GM19239 (cell line): ENCODE measurements at regions not wholly inside any gene's neighbourhood (a gene's known extent, or its start where the extent isn't known, plus 50 kb on each side); places are given as distances from the start of the nearest gene placed in this dataset.

Experiments
- DNase-seq: peaks from one replicate; pipeline ENCODE4 v3.0.0; 2011; ENCODE audit warnings: low spot score; ENCODE audit not compliant: insufficient read length
- FAIRE-seq: peaks from 2 replicates; lab custom pipeline; 2011; peaks lifted over from hg19 to GRCh38; lab: Jason Lieb, UNC

DNA sequence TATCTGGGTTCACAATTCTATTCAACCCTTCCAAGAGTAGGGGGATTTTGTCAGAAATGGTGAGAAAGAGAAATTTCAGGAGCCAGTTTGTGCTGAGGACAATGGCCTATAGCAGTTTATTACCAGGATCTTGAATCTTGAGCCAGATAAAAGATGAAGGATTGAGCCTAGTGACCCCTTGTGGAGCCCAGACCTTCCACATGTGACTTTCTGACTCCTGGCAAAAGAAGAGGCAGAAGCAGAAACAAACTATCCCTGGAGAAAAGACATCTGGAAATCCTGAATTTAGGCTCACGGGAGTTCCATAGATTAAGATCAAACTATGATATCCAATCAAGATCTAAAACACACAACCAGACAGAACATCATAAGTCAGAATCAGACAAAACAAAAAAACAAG is 60.9 kb upstream of the CHRM2 start:
- no peak for DNase-seq
- no peak for FAIRE-seq

DNA sequence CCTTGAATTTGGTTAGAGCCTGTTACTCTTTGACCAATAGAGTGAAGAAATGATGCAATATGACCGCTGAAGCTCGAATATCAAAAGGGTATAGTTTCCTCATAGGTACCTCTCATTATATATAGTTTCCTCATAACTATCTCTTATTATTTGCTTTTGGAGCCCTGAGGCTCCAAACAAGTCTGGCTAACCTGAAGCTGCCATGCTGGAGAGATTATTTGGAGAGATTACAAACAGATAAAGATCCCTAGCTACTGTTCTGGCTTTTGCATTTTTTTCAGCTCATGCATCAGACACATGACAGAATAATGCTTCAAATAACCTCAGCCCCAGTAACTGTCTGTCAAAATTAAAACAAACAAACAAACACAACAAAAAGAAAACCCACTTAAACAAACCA is 65.4 kb upstream of the CHRM2 start:
- FAIRE-seq (no peak), DNase-seq (no peak)

DNA sequence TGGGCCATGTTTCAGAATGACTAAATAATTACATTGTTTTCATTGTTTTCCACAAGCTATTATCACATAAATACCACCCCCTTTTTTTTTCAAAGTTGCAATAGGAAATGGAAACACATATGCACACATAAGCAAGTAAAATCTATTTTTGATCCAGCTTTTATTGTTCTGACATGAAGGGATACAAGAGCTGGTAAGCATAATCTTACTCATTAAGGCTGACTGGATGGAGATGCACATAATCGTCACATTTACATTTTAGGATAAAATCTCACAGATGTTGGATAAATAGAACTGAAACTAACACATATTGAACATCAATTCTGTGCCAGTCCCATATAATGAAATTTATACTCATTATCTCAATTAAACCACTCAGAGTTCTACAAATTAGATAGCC is 84.5 kb upstream of the CHRM2 start:
- no peak for FAIRE-seq
- DNase-seq, result no peak

DNA sequence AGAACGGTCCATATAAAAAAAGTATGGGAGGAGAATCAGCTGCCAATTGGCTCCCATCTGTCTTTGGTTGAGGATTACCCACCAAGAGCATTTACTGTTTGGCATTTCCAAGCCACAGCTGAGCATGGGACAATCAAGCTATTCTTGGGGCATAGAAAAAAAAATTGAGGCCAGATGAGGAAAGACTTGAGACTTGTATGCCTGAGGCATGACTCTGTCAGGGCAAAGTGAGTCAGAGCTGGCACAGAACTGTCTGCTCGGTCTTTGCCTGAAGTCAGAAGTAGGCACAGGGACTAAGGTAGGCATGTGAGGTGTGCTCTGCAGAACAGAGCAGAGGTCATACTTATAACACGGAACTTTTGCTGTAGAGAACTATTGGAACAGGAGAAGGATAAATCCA is 126.5 kb upstream of the CHRM2 start:
- DNase-seq, result no peak
- no peak for FAIRE-seq

DNA sequence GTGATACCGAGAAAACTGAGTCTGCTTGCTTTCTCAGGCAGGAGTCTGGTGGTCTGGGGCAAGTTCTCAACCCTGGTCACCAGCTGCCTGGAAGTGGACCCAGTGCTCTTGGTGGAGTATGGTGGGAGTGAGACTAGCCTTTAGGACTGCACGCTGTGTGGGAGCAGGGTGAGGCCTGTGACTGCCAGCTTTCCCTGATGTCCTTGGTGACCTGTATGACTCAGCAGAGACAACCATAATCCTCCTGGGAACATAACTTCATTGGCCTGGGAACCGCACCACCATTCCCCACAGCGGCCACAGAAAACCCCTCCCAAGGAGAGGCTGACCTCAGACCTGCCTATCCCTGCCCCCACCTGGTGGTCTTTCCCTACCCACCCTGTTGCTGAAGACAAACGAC is 139.5 kb upstream of the CHRM2 start:
- FAIRE-seq, result no peak
- no peak for DNase-seq

DNA sequence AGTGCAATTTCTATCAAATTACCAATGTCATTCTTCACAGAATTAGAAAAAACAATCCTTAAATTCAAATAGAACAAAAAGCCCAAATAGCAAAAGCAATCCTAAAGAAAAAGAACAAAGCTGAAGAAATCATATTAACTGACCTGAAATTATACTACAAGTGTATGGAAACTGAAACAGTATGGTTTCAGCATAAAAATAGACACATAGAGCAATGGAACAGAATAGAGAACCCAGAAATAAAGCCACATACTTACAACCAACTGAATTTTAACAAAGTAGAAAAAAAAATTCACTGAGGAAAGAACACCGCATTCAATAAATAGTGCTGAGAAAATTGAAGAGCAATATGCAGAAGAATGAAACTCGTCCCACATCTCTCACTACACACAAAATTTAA is 142.0 kb upstream of the CHRM2 start:
- DNase-seq, result no peak
- FAIRE-seq, result no peak

DNA sequence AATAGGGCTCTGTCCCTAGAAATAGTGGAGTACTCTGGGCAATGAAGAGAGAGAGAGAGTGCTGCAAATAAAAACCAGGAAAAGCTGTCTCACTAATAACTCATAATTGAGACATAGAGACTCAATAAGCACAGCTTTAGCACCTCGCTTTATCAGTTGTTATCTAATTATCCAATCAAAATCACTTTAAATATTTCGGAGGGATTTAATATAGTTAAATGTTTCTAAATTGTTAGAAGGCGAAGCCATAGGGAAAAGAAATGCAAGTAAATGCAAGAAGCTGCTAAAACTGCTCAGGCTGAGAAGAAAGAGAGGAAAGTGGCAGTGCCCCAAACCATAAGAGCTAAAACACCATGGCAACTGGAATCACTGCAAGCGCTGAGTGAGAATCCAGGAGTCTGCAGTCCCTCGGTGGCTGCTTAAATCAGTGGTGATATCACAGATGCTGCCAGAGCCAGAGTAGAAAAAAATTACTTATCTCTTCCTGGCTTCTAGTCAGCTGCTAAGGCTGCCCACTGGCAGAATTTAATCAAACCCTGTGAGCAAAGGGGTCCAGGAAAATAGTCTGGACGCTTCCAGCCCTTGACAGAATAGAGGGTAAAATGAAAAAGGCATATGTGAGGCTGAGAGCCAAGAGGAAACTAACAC is 150.4 kb upstream of the CHRM2 start:
- FAIRE-seq (no peak), DNase-seq (no peak)

DNA sequence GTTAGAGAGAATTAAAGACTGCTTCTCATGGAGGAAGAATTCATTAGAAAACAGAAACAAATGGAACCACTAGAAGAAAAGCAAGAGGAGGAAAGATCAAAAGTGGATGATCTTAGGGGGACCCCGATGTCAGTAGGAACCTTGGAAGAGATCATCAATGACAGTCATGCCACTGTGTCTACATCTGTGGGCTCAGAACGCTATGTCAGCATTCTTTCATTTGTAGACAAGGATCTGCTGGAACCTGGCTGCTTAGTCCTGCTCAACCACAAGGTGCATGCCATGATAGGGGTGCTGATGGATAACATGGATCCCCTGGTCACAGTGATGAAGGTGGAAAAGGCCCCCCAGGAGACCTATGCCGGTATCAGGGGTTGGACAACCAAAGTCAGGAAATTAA is 154.4 kb upstream of the CHRM2 start:
- no peak for DNase-seq

DNA sequence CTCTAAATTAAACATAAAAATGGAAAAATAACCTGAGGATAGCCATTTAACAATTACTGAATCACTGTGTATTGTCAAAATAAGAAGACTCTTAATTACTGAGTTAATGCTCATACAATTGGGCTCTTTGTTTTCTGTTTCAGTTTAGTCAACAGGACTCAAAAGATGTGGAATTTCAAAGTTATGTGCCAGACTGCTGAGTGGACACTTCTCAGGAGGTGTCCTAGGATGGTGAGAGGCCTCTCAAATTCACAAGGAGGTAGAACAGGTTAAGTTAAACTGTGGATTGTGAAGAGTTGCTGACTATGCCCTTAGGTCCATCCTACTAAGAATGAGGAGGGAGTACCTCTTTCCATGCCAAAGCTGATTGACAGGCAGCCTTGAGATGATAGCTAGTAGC is 157.7 kb upstream of the CHRM2 start:
- no peak for DNase-seq
- no peak for FAIRE-seq

More for the DNA sequence above, 154.4 kb upstream of the CHRM2 start:
- no peak for FAIRE-seq

DNA sequence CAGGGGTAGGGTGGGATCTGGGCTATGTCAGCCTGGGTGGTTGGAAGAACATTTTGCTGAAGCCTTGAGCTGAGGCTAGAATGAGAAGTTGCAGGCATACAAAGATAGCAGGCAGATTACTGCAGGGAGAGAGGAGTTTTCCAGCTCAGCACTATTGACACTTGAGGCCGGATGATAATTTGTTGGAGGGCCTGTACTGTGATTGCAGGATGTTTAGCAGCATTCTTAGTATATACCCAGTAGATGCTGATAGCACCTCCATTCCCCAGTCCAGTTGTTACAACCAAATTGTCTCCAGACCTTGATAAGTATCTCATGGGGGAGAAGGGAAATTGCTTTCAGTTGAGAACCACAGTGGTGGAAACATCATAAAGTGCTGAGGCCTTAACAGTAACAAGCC is 158.6 kb upstream of the CHRM2 start:
- FAIRE-seq (no peak), DNase-seq (no peak)

DNA sequence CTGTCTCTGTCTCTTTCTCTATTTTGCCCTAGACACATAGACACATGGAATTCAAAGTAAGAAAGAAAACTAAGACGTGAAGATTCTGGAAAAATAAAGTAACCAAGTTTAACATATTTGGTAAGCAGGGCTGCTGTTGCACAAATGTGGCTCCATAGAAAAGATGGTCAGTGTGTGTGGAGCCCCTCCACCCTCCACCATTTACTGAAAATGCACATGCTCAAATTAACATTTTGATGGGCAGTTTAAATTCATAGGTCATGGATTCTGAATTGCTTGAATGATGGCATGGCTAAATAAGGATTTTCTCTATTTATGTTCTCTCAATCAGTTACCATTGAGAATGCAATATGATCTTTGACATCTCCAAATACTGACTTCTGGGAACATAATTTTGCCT is 165.5 kb upstream of the CHRM2 start:
- FAIRE-seq, result no peak
- no peak for DNase-seq

DNA sequence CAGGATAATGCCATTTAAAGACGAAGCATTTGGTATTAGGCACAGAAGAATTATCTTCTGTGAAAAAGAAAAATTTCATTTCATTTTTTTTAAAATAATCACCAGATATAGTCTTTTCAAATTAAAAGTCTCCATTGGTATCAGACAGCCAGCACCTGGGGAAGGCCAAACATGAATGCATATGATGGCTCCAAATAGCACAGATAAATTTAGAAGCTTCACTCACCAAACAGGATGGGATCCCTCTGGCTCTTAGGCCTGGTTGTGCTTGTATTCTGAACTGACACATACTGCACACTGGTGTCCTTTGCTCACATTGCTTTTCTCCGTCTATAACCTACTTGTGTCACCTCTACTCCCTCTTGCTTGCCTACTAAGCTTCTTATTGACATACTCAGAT is 169.5 kb upstream of the CHRM2 start:
- no peak for FAIRE-seq
- no peak for DNase-seq

DNA sequence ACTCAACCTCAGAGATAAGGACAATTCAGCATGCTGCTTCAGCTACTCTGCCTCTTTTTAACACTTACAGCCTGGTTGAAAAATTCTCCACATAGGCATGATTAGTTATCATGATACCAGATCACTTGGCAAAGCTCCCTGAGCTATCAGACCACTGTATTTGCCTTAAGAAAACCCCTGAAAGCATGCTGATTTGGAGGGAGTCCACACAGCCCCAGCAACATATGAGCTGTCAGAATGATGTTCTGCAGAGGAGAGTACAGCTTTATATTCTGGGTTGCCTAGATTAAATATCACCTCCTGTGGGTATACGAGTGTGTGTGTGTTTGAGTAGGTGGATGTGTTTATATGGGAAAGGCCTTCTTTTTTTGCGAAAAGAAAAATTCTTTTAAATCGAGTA is 170.2 kb upstream of the CHRM2 start:
- no peak for DNase-seq
- FAIRE-seq, result no peak

DNA sequence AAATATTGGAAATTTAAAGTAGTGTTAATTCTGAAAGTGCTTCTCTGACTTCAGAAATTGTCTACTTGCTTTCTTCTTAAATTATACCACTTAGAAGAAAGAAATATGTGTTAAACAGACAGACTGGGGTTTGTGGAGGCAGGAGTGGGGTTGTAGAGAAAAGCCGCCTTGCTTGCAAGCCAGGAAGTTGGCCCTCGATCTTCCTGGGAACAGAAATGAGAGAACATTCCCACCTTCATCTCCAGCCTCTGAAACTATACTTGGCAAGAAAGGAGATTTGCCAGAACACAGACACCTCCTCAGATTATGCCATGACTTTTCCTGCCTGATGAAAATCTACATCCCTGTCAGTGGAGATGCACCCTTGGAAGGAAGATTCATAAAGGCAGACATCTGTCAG is 171.2 kb upstream of the CHRM2 start:
- DNase-seq, result no peak
- no peak for FAIRE-seq

DNA sequence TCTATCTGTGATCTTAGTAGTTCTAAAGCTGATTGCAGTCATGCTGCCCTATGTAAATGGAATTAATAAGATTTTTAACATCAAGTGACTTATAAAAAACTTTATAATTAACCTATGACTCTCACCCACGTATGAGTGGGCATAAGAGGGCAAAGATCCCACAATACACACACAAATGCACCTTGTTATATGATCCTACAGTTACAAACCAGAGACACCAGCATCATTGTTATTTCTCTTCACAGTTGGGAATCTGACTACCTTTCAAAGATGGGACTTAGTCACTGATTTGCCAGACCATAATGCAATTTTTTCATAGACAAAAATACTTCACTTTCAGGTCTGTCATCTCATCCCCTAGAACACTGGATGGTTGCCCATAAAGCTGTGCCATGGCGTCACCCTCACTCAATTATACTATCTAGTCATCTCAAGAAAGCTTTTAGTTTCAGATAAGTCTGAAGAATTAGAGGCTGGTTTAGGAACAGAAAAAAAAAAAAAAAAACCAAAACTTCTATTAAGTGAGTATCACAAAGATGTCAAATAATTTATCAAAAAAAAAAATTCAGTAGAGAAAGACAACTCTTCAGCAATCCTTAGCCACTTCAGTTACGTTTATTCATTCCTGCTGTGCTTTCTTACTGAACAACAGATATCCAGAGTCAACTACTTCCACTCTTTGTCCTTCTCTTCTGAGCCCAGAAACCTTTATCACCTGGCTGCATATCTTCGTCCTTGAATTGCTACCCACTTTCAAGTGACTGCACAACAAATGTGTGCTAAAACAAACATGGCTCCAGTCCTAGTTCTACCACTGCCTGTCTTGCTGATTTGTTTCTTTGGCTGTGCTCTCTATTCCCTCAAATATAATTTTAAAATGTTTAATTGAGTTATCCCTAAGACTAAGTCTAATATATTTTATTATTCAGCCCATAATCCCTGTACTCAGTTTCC is 175.0 kb upstream of the CHRM2 start:
- FAIRE-seq (no peak), DNase-seq (no peak)

DNA sequence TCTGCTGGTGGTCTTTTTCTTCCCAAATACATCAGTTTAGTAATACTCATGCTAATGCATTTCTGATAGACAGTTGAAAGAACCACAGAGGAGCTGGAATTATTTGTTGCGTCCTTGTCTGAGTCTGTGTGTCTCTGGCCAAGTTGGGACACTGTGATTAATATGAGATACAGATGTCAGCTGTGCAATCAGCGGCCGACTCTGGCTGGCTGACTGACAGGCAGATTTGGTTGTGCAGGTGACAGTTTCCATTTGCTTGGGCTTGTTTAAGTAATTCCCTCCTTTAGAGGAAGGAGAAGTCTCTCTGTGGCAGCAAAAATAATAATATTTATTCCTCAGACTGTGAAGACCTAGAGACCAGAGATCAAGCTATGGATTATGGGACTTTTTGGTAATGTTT is 176.2 kb upstream of the CHRM2 start:
- FAIRE-seq (no peak), DNase-seq (no peak)

DNA sequence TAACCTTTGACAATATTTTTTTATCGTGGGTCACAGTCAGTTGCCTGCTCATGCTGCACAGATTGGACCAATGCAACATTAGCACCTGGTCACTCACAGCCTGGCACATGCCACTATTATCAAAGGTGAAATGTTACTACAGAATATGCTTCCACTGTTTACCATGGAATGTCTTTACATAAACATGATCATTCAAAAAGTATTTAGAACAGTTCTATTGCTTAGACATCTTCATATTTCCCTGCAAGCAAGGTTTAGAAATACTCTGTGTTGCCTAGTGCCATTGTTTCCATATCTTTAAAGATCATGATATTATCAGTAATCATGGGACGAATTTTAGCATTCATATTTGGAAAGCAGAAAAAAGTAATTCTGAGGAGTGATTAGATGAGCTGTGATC is 179.9 kb upstream of the CHRM2 start:
- no peak for FAIRE-seq
- no peak for DNase-seq

DNA sequence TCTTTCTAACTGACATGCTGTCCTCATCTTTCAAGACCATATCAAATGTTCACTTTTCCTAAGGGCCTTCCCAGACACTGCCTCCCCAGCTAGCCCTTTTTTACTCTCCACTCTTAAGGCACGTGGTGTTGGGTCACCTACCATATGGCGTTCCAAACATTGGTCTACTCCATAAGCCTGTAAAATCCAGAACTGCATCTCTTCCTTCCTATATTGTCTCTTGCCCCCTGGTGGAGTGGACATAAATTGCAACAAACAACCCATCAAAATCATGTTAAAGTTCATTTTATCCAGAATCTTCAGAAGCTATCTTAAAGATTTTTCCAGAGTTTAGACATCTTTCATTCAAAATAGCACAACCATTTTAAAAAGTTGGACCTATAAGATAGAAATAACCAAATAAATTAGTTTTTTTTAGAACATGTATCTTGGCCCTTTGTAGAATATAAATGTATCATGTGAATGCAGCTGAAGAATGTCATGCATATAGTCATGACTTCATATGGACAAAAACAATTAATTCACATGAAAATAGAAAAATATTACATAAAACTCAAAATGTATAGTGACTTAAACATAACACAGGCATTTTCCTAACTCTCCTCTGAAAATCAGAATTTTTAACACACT is 180.6 kb upstream of the CHRM2 start:
- DNase-seq, result peak; percentile 1
- peak; percentile 33 for FAIRE-seq

DNA sequence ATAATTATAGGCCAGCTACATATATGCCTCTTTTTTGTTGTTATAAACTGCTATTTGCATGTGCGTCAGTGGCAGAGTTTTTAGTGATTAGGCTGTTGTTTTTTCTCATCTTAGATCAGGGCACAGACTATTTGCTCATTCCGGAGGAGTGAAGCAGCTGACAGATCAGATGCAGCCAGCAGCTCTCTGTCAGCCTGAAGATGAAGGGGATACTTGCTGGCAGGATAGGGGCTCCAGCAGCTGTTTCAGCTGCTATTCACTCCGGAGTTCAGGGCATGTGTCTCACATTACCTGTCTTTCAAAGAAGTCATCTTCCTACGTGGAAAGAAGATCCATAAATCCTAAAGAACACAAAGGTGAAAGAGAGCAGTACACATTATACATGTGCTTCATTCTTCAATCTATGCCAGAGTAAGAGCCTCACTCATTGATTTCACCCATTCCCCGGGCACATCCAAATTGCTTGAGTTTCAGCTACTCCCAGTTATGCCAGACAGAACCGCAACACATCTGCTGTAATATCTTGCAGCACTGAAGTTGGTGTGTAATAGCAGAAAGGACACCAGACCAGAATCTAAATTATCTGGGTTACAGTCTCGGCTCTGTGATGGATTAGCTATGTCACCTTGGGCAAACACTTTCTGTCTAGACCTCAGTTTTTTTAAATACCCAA is 182.8 kb upstream of the CHRM2 start:
- FAIRE-seq (no peak), DNase-seq (no peak)

DNA sequence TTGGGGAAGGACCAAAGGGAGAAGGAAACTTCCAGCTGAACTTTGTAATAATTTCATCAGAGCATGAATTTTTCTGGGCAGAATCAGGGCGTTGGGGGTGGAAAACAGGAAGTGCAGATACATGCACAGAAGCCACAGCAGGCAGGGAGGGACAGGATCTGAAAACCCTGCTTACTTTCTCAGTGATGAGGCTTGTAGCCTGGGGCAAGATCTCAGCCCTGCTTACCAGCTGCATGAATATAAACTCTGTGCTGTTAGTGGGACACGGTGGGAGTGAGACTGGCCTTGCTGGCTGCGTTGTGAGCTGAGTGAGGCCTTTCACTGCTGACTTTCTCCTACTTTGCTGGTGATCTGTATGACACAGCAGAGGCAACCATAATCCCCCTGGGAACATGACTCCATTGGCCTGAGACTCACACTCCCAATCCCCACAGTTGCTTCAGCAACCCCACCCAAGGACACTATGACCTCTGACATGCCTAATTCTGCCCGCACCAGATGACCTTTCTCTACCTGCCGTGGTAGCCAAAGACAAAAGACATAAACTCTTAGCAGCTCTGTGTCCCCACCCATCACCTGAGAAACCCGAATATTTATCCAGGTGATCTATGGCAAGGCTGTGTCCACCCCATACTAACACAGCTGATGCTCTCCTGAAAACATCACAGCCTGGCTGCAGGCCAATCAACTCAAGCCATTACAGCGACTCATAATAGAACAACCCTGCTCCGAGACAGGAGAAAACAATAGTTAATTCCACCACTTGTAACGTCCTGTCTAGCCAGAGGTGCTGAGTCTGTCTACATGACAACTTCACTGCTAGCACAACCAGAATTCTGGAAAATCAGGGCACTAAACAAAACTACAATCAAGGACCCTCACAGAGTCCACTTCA is 190.7 kb upstream of the CHRM2 start:
- DNase-seq (no peak), FAIRE-seq (no peak)
